ENCODE measurements at regions not wholly inside any gene's neighbourhood (a gene's known extent, or its start where the extent isn't known, plus 50 kb on each side); places are given as distances from the start of the nearest gene placed in this dataset.

DNA sequence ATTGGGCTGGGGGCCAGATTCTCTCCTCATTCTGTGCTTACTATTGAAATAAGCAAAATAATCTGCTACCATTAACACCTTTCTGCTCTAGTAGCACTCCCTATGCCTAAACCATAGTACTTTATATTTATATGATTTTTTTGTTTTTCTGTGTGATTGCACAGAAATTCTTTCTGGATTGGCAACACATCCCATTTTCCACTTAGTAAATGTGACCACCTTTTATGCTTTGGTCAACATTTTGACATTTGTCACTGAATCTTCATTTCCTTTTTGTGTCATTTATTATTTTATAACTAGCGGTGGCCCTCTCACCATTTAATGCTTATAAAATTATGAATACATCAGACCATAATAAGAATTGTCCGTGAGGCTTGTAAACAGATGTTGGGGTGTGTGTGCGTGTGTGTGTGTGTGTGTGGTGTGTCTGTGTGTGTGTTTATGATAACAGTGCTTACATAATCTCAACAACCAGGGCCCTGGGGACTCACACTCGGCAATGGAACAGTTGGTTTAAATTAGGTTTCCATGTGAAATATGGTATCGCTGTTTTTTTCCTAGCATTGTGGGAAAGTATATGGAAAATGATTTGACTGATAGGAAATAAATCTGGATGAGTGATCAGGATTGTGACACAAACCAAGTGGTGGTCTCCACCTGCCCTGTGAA lies 138.9 kb downstream of the NOC3L start:
- Mint-ChIP-seq H3K27ac (no peak overlapping the region), H3K9me3 (no peaks in the 10 kb centered on the region), H3K36me3 (ENCODE audit: low read depth) (no peaks in the 10 kb centered on the region), H3K4me3 (no peak overlapping the region), H3K27me3 (peaks cover 11% of the 10 kb centered on the region), H3K4me1 (no peaks in the 10 kb centered on the region)
- ATAC-seq (ENCODE audit: low read depth) (no peak), DNase-seq (no peak)
- CTCF ChIA-PET, result no interaction called here
- TF ChIP-seq, protein P1, sequence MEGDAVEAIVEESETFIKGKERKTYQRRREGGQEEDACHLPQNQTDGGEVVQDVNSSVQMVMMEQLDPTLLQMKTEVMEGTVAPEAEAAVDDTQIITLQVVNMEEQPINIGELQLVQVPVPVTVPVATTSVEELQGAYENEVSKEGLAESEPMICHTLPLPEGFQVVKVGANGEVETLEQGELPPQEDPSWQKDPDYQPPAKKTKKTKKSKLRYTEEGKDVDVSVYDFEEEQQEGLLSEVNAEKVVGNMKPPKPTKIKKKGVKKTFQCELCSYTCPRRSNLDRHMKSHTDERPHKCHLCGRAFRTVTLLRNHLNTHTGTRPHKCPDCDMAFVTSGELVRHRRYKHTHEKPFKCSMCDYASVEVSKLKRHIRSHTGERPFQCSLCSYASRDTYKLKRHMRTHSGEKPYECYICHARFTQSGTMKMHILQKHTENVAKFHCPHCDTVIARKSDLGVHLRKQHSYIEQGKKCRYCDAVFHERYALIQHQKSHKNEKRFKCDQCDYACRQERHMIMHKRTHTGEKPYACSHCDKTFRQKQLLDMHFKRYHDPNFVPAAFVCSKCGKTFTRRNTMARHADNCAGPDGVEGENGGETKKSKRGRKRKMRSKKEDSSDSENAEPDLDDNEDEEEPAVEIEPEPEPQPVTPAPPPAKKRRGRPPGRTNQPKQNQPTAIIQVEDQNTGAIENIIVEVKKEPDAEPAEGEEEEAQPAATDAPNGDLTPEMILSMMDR (IDR thresholded peaks at IDR 0.05), result no peak
- intact Hi-C loops (cut with micrococcal nuclease), result no loop called here
- POLR2A ChIA-PET, result no interaction called here

DNA sequence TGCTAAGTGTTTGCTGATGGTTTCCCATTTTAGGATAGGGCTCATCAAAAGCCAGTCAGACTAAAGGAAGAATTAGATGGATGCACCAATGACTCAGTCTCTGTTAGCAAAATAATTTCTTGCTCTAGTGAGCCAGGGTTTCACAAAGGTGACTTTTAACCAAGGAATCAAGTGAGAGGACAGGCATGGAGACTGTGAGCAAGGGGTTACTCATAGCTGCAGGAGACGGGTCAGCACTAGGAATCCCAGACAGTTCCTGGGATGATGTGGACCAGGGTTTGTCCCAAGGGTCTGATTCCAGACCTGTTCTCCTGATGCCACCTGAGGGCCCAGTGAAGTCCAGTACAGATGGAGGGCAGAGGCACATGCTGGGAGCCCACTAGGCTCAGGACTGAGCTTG lies 138.1 kb downstream of the NOC3L start:
- ATAC-seq (ENCODE audit: low read depth), result no peak
- CTCF ChIA-PET, result no interaction called here
- intact Hi-C loops (cut with micrococcal nuclease), result no loop called here
- Mint-ChIP-seq H3K9me3 (no peaks in the 10 kb centered on the region), H3K27ac (no peak overlapping the region), H3K36me3 (ENCODE audit: low read depth) (no peaks in the 10 kb centered on the region), H3K4me3 (no peak overlapping the region), H3K27me3 (peaks cover 7% of the 10 kb centered on the region), H3K4me1 (no peaks in the 10 kb centered on the region)
- POLR2A ChIA-PET, result no interaction called here
- no peak for DNase-seq
- TF ChIP-seq, protein P1 (IDR thresholded peaks at IDR 0.05), result no peak

DNA sequence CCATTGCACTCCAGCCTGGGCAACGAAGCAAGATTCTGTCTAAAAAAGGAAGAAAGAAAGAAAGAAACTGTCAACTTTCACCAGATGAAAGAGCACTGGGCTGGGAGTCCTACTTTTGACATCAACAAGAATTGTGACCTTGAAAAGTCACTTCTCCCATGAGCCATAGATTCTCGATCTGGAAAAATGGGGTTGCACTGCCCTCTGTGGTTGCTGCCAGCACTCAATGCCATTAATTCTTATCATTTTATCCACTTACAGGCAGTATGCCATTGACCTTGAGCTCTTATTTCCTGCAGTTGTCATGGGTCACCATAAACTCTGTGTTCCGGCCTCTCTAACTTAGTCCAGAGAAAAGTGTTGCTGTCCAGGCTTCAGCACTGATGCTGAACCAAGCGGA lies 137.2 kb downstream of the NOC3L start:
- no peaks in the 10 kb centered on the region for H3K4me1 Mint-ChIP-seq
- no peak for ATAC-seq (ENCODE audit: low read depth)

DNA sequence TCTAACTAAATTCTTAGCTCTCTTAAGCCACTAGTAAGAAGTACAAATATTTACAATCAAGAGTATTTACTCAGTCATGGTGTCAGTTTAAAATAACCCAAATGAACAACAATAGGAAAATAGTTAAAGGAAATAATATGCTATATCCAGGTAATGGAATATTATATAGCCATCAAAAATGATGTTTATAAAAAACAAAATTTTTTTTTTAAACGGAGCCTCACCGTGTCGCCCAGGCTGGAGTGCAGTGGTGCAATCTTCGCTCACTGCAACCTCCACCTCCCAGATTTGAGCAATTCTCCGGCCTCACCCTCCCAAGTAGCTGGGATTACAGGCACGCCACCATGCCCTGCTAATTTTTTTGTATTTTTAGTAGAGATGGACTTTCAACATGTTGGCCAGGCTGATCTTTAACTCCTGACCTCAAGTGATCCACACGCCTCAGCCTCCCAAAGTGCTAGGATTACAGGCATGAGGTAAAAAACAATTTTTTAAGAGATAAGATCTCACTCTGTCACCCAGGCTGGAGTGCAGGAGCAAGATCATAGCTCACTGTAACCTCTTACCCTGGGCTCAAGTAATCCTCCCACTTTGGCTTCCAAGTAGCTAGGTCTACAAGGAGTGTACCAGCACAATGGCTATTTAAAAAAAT lies 132.5 kb downstream of the NOC3L start:
- ChIA-PET POLR2A (no interaction called here), CTCF (no interaction called here)
- intact Hi-C loops (cut with micrococcal nuclease), result no loop called here
- H3K4me3 Mint-ChIP-seq, result no peak overlapping the region
- DNase-seq (no peak), ATAC-seq (ENCODE audit: low read depth) (no peak)
- peaks cover 2% of the 10 kb centered on the region for H3K9me3 Mint-ChIP-seq
- no peak overlapping the region for H3K27ac Mint-ChIP-seq
- TF ChIP-seq, protein P1 (IDR thresholded peaks at IDR 0.05), result no peak
- no peaks in the 10 kb centered on the region for H3K36me3 Mint-ChIP-seq (ENCODE audit: low read depth)
- H3K4me1 Mint-ChIP-seq, result no peaks in the 10 kb centered on the region
- peaks cover 5% of the 10 kb centered on the region for H3K27me3 Mint-ChIP-seq

More for the DNA sequence above, 137.2 kb downstream of the NOC3L start:
- CTCF ChIA-PET, result no interaction called here
- no peak for DNase-seq
- POLR2A ChIA-PET, result no interaction called here
- H3K36me3 Mint-ChIP-seq (ENCODE audit: low read depth), result no peaks in the 10 kb centered on the region
- intact Hi-C loops (cut with micrococcal nuclease), result no loop called here
- H3K27me3 Mint-ChIP-seq, result peaks cover 7% of the 10 kb centered on the region
- H3K27ac Mint-ChIP-seq, result no peak overlapping the region
- H3K4me3 Mint-ChIP-seq, result no peak overlapping the region
- peaks cover 2% of the 10 kb centered on the region for H3K9me3 Mint-ChIP-seq
- TF ChIP-seq, protein P1 (IDR thresholded peaks at IDR 0.05), result no peak

DNA sequence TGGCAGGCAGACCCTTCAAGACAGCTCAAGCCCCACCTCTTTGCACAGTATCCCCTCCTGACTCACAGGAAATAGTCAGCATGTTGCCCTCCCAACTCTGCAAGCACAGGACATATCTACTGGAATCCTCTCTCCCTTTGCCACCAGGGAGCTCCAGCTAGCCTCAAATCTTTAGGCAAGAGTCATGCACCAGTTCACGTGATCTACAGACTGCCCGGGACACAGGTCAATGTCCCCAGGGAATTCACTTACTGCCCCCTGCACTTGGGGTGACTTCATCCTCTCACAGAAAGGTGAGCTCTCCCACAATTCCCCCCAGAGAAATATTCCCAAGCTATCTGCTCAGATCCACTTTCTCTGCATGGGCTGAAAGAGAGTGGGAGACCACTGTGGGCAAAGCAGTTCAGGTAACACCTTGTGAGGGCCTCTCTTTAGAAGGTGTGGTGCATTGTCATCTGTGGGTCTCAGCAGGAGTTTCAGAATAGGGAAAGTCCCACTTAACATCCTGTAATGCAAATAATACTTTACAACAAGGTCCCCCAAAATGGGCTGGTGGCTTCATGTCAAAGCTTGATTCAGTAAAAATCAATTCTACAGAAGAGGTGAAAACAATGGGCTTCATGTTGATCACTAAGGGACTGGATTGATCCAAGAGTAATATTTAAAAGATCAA lies 129.9 kb downstream of the NOC3L start:
- ChIA-PET POLR2A (no interaction called here), CTCF (no interaction called here)
- no peak overlapping the region for H3K27ac Mint-ChIP-seq

More for the DNA sequence above, 129.9 kb downstream of the NOC3L start:
- TF ChIP-seq, protein P1 (IDR thresholded peaks at IDR 0.05), result no peak
- intact Hi-C loops (cut with micrococcal nuclease), result no loop called here
- DNase-seq (no peak), ATAC-seq (ENCODE audit: low read depth) (no peak)
- peaks cover 9% of the 10 kb centered on the region for H3K27me3 Mint-ChIP-seq
- H3K4me1 Mint-ChIP-seq, result no peaks in the 10 kb centered on the region
- H3K36me3 Mint-ChIP-seq (ENCODE audit: low read depth), result no peaks in the 10 kb centered on the region
- H3K4me3 Mint-ChIP-seq, result no peak overlapping the region
- peaks cover 2% of the 10 kb centered on the region for H3K9me3 Mint-ChIP-seq

All from activated B cell treated with CpG ODN at 0.5 μM for 24 hours (primary cell).